Mucosa of descending colon (tissue), 3 donors: ENCODE measurements at regions not wholly inside any gene's neighbourhood (a gene's known extent, or its start where the extent isn't known, plus 50 kb on each side); places are given as distances from the start of the nearest gene placed in this dataset.

Experiments used
- ATAC-seq: fragments of 200-7000 bp; cut with Tn5 transposase; one replicate; pipeline ENCODE4 v1.9.1; 2020; ENCODE audit warnings: mild to moderate bottlenecking, moderate library complexity
- DNase-seq, 3 donors: peaks; one replicate each; pipeline ENCODE4 v3.0.0-alpha.2; 2020
- H3K36me3 ChIP-seq: fragments of 200-600 bp; one replicate; pipeline ENCODE4 v1.8.0; 2021; ENCODE audit warnings: low read depth, mild to moderate bottlenecking
- H3K4me1 ChIP-seq: fragments of 200-600 bp; one replicate; pipeline ENCODE4 v1.8.0; 2021; ENCODE audit warnings: low read depth, mild to moderate bottlenecking
- H3K4me3 ChIP-seq: fragments of 200-600 bp; one replicate; pipeline ENCODE4 v1.8.0; 2021; ENCODE audit warnings: mild to moderate bottlenecking
- H3K9me3 ChIP-seq: fragments of 200-600 bp; one replicate; pipeline ENCODE4 v1.8.0; 2021; ENCODE audit warnings: mild to moderate bottlenecking
- CTCF ChIP-seq: fragments of 200-600 bp; IDR thresholded peaks from one replicate; pipeline ENCODE4 v1.8.0; 2022; ENCODE audit warnings: antibody characterized with exemption, mild to moderate bottlenecking
- intact Hi-C, 2 donors: fragments of 100-400 bp; cut with DNase I in 1 of 2; cut with micrococcal nuclease in 1 of 2; formaldehyde crosslinking; loops; one replicate each; pipeline versions ENCODE4 v1.11.0 to v1.11.1; 2022; cut with DNase I, micrococcal nuclease
- donor health status: DM: no; HTN: no; CAD: no; lungs with moderate emphysema.
- donor health status: DM: no; HTN: no; CAD: no.
- donor health status: DM: no; HTN: yes; CAD: no.

GRCh38 chr15:99507504-99508310, 58.1 kb upstream of the MEF2A start:
- ATAC-seq, result peak; percentile 52
- Histone ChIP-seq H3K36me3 (no peaks in the 10 kb centered on the region), H3K4me3 (no peak overlapping the region), H3K4me1 (peaks cover 6% of the 10 kb centered on the region), H3K9me3 (no peaks in the 10 kb centered on the region)
- DNase-seq, result peak in 1 of 3 donors; percentile 29
- no peak for TF ChIP-seq CTCF
- intact Hi-C loops, result no loop called here

GRCh38 chr15:99508311-99508645, 57.5 kb upstream of the MEF2A start:
- ATAC-seq, result no peak
- Histone ChIP-seq H3K36me3 (no peaks in the 10 kb centered on the region), H3K4me3 (no peak overlapping the region), H3K9me3 (no peaks in the 10 kb centered on the region), H3K4me1 (peaks cover 6% of the 10 kb centered on the region)
- TF ChIP-seq CTCF, result no peak
- DNase-seq, result no peak
- intact Hi-C loops, result no loop called here

- intact Hi-C loops, result no loop called here
- no peak for ATAC-seq
- DNase-seq, result no peak
- H3K4me1 ChIP-seq, result peaks cover 6% of the 10 kb centered on the region
- H3K9me3 ChIP-seq, result no peaks in the 10 kb centered on the region
- no peaks in the 10 kb centered on the region for H3K36me3 ChIP-seq
- TF ChIP-seq CTCF, result no peak
- no peak overlapping the region for H3K4me3 ChIP-seq
Measured at GRCh38 chr15:99508852-99509251, 56.9 kb upstream of the MEF2A start.

GRCh38 chr15:99509686-99510461, 55.9 kb upstream of the MEF2A start:
- no peak for ATAC-seq

GRCh38 chr15:99511531-99511865, 54.3 kb upstream of the MEF2A start:
- Histone ChIP-seq H3K9me3 (no peaks in the 10 kb centered on the region), H3K4me1 (peaks cover 6% of the 10 kb centered on the region), H3K4me3 (no peak overlapping the region), H3K36me3 (no peaks in the 10 kb centered on the region)
- TF ChIP-seq CTCF, result no peak
- ATAC-seq (no peak), DNase-seq (no peak)
- intact Hi-C loops, result no loop called here

More at GRCh38 chr15:99509686-99510461, 55.9 kb upstream of the MEF2A start:
- DNase-seq, result no peak
- H3K36me3 ChIP-seq, result no peaks in the 10 kb centered on the region
- H3K9me3 ChIP-seq, result no peaks in the 10 kb centered on the region
- no peak overlapping the region for H3K4me3 ChIP-seq
- peaks cover 6% of the 10 kb centered on the region for H3K4me1 ChIP-seq
- no peak for TF ChIP-seq CTCF
- intact Hi-C loops, result no loop called here
